Thymus (tissue), 11 donors: ENCODE measurements at regions not wholly inside any gene's neighbourhood (a gene's known extent, or its start where the extent isn't known, plus 50 kb on each side); places are given as distances from the start of the nearest gene placed in this dataset.
"Not testable (repeated sequence)": the region's sequence is repeated elsewhere in the genome, so short reads cannot be mapped to it uniquely, and the experiment has no call there.

Experiments used
- DNase-seq, 9 donors: peaks; one replicate each; pipeline ENCODE4 v3.0.0-alpha.2; 2013; ENCODE audit warnings: low spot score in 9 of 9, low read depth in 6 of 9, missing footprints in 1 of 9
- H3K27ac ChIP-seq, 2 donors: one replicate each; pipeline ENCODE4 v1.5.1; 2013; ENCODE audit warnings: control low read depth in 1 of 2, low read depth in 1 of 2, low read length in 1 of 2, mild to moderate bottlenecking in 1 of 2, moderate library complexity in 1 of 2
- H3K27me3 ChIP-seq, 2 donors: one replicate each; pipeline ENCODE4 v1.5.1; 2013; ENCODE audit warnings: low read length in 1 of 2; ENCODE audit not compliant: control insufficient read depth in 2 of 2, insufficient read depth in 1 of 2
- H3K36me3 ChIP-seq, 2 donors: one replicate each; pipeline ENCODE4 v1.5.1; 2013; ENCODE audit warnings: low read length in 1 of 2, mild to moderate bottlenecking in 1 of 2, moderate library complexity in 1 of 2; ENCODE audit not compliant: control insufficient read depth in 2 of 2, insufficient read depth in 2 of 2
- H3K4me1 ChIP-seq, 2 donors: one replicate each; pipeline ENCODE4 v1.5.1; 2013; ENCODE audit warnings: low read length in 2 of 2; ENCODE audit not compliant: control insufficient read depth in 2 of 2, insufficient read depth in 2 of 2
- H3K4me3 ChIP-seq, 2 donors: one replicate each; pipeline ENCODE4 v1.5.1; 2013; ENCODE audit warnings: low read length in 2 of 2, control low read depth in 1 of 2, mild to moderate bottlenecking in 1 of 2
- H3K9me3 ChIP-seq, 2 donors: one replicate each; pipeline ENCODE4 v1.5.1; 2013; ENCODE audit warnings: low read length in 1 of 2, mild to moderate bottlenecking in 1 of 2; ENCODE audit not compliant: control insufficient read depth in 2 of 2, insufficient read depth in 1 of 2
- WGBS: extraction: QIAGEN DNeasy Blood & Tissue Kit; methylation state at CpG from one replicate; pipeline ENCODE4 v1.1.7; 2013; 5-methylcytosine and 5-hydroxymethylcytosine counted together
- donor health status: healthy.

DNA sequence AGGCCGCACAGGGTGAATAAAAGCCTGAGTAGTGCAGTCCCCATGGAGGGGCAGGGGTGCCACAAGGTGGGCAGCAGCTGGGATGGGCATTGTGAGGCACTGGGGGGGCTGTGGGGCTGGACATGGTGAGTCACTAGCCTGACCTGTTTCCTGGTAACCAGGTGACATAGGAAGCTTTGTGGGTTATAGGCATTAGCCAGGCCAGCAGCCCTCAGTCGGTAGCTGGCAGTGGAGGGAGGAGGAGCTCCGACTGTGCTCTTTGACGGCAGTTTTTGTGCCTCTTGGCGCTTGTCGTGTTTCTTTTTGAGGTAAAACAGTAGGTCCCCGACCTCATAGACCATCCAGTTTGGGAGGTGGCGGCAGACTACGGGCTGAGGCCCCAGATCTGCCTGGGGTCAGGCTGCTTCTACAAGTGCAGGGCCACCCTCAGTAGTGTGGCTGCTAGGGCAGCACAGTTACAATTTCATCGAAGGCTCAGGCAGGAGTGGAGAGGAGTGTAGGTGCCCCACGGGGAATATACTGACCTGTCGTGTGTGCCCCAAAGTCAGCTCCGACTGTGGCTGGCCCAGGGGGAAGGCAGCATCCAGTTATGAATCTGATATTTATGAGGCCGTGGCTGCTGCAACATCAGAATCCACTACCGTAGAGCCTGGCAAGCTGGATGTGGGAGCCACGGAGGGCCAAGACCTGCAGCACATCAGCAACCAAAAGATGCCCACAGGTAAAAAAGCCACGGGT, 107.7 kb downstream of the CRYBB2 start:
- H3K9me3 ChIP-seq, result no peaks in the 10 kb centered on the region
- H3K36me3 ChIP-seq, result no peaks in the 10 kb centered on the region
- H3K4me3 ChIP-seq, result no peak overlapping the region
- WGBS, result 92% methylated on average over 16 of the region's 17 CpGs
- no peak overlapping the region for H3K27ac ChIP-seq
- H3K4me1 ChIP-seq, result no peaks in the 10 kb centered on the region
- DNase-seq, result no peak
- H3K27me3 ChIP-seq, result no peaks in the 10 kb centered on the region

DNA sequence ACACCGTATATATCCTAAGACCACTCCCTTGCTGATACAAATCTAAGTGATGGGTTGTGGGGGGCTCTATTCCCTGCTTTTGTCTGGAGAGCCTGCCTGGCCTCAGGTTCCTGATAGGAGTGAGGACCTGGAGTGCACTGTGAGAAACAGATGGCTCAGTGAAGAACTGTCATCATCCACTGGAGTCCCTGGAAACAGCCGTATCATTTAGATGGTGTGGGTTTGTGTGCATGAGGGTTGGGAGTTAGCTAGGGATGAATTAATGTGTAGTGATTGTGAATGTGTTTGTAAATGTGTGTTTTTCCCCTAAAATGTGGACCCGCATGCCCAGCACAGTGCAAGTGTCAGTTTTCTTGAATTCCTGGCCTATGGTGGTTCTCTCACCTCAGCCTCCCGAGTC, 111.6 kb downstream of the CRYBB2 start:
- Histone ChIP-seq H3K4me3 (no peak overlapping the region), H3K27me3 (no peaks in the 10 kb centered on the region), H3K27ac (no peak overlapping the region), H3K9me3 (no peaks in the 10 kb centered on the region), H3K4me1 (no peaks in the 10 kb centered on the region), H3K36me3 (no peaks in the 10 kb centered on the region)
- DNase-seq, result no peak
- WGBS, result 96% methylated on average over 4 of the region's 4 CpGs

DNA sequence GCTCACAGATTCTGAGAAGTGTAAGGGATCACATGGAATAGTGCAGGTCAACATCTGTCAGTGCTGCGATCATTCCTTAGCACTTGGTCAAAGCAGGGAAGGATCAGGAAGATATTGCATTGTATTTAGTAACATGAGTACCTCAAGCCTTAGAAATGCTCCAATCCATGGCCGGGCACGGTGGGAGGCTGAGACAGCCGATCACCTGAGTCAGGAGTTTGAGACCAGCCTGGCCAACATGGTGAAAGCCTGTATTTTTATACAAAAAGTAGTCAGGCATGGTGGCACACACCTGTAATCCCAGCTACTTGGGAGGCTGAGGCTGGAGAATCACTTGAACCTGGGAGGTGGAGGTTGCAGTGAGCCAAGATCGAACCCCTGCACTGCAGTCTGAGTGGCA, 112.5 kb downstream of the CRYBB2 start:
- H3K36me3 ChIP-seq, H3K4me3 ChIP-seq, H3K27me3 ChIP-seq, H3K9me3 ChIP-seq, H3K27ac ChIP-seq, H3K4me1 ChIP-seq, DNase-seq: not testable (repeated sequence)
- 86% methylated on average over 5 of the region's 5 CpGs for WGBS

DNA sequence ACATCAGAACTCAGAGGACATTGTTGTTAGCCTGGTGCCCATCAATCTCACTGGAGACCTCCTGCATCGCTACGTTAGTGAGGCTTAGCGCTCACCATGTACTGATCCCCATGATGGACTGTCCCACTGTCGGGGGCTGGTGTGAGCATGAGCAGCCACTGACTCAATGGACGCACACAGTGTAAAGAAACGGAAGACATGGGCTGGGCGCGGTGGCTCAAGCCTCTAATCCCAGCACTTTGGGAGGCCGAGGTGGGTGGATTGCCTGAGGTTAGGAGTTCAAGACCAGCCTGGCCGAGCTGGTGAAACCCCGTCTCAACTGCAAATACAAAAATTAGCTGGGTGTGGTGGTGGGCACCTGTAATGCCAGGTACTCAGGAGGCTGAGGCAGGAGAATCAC, 112.9 kb downstream of the CRYBB2 start:
- H3K4me3 ChIP-seq, result no peak overlapping the region
- DNase-seq, result no peak
- H3K4me1 ChIP-seq, result no peaks in the 10 kb centered on the region
- no peaks in the 10 kb centered on the region for H3K27me3 ChIP-seq
- no peak overlapping the region for H3K27ac ChIP-seq
- no peaks in the 10 kb centered on the region for H3K9me3 ChIP-seq
- WGBS, result 93% methylated on average over 11 of the region's 11 CpGs
- H3K36me3 ChIP-seq, result no peaks in the 10 kb centered on the region

DNA sequence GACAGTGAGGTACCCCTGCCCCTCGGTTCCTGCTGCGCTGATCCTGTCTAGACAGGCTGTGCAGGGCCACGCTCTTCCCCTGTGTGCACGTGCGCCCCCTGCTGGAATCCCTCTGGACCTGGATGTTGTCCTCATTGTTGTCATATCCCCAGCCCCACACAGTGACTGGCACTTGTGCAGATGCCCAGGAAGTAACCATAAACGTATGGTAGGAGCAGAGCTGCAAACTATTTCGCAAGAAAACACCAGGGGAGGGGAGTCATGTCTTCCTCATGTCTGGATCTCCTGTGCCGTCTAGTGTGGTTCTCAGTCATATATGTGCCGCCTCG, 114.7 kb downstream of the CRYBB2 start:
- H3K4me1 ChIP-seq, result no peaks in the 10 kb centered on the region
- no peaks in the 10 kb centered on the region for H3K27me3 ChIP-seq
- no peak overlapping the region for H3K4me3 ChIP-seq
- H3K36me3 ChIP-seq, result no peaks in the 10 kb centered on the region
- peak in 8 of 9 donors; percentile 13 to 63 (median 30) for DNase-seq
- H3K27ac ChIP-seq, result no peak overlapping the region
- WGBS, result 39% methylated on average over 10 of the region's 10 CpGs
- H3K9me3 ChIP-seq, result no peaks in the 10 kb centered on the region

DNA sequence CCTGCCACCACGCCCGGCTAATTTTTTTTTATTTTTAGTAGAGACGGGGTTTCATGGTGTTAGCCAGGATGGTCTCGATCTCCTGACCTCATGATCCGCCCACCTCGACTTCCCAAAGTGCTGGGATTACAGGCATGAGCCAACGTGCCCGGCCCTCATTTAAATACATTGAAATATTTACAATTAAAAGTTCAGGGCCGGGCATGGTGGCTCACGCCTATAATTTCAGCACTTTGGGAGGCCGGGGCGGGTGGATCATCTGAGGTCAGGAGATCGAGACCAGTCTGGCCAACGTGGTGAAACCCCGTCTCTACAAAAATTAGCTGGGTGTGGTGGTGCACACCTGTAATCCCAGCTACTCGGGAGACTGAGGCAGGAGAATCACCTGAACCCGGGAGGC, 115.2 kb downstream of the CRYBB2 start:
- H3K4me1 ChIP-seq, H3K4me3 ChIP-seq, H3K27ac ChIP-seq, DNase-seq, H3K27me3 ChIP-seq, H3K36me3 ChIP-seq, H3K9me3 ChIP-seq: not testable (repeated sequence)
- WGBS, result 93% methylated on average over 17 of the region's 17 CpGs

DNA sequence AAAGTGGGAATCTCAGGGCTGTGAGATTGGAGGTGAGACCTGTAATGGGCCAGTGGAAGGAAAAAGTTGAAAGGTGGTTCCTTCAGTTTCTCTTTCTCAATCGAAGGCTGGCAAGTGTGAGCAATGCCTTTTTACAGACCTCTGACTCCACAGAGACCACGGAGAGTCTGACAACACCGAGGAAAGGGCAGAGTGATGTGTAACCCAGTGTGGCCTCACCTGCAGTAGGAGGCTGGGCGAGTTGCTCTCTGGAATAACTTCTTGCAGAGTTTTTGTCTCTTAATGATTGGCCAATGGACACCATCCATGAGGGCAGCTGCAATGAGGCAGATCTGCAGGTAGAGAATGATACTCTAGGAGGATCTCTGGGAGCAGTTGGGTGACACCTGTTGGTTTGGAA, 115.8 kb downstream of the CRYBB2 start:
- WGBS, result 86% methylated on average over 4 of the region's 4 CpGs
- not testable (repeated sequence) for H3K27ac ChIP-seq, DNase-seq, H3K4me3 ChIP-seq, H3K4me1 ChIP-seq, H3K9me3 ChIP-seq, H3K27me3 ChIP-seq, H3K36me3 ChIP-seq

DNA sequence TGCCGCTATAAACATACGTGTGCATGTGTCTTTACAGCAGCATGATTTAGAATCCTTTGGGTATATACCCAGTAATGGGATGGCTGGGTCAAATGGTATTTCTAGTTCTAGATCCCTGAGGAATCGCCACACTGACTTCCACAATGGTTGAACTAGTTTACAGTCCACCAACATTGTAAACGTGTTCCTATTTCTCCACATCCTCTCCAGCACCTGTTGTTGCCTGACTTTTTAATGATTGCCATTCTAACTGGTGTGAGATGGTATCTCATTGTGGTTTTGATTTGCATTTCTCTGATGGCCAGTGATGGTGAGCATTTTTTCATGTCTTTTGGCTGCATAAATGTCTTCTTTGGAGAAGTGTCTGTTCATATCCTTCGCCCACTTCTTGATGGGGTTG, 121.1 kb downstream of the CRYBB2 start:
- H3K27me3 ChIP-seq, H3K4me1 ChIP-seq, DNase-seq, H3K36me3 ChIP-seq, H3K9me3 ChIP-seq, H3K4me3 ChIP-seq, H3K27ac ChIP-seq: not testable (repeated sequence)
- 97% methylated on average over 5 of the region's 5 CpGs for WGBS

DNA sequence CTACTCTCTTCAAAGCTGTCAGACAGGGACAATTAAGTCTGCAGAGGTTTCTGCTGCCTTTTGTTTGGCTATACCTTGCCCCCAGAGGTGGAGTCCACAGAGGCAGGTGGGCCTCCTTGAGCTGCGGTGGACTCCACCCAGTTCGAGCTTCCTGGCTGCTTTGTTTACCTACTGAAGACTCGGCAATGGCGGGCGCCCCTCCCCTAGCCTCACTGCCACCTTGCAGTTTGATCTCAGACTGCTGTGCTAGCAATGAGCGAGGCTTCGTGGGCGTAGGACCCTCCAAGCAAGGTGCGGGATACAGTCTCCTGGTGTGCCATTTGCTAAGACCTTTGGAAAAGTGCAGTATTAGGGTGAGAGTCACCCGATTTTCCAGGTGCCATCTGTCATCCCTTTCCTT, 124.9 kb downstream of the CRYBB2 start:
- not testable (repeated sequence) for H3K36me3 ChIP-seq, DNase-seq, H3K4me3 ChIP-seq, H3K9me3 ChIP-seq, H3K27me3 ChIP-seq, H3K4me1 ChIP-seq, H3K27ac ChIP-seq
- 98% methylated on average over 10 of the region's 10 CpGs for WGBS
